Upper lobe of right lung (tissue), 1 donor: ENCODE measurements at regions not wholly inside any gene's neighbourhood (a gene's known extent, or its start where the extent isn't known, plus 50 kb on each side); places are given as distances from the start of the nearest gene placed in this dataset.

ENCODE experiments used
- ATAC-seq: fragments of 200-7000 bp; cut with Tn5 transposase; one replicate; pipeline ENCODE4 v1.9.1; 2020; ENCODE audit warnings: mild to moderate bottlenecking, moderate library complexity
- DNase-seq: peaks from one replicate; pipeline ENCODE4 v3.0.0-alpha.2; 2020
- H3K27ac ChIP-seq: fragments of 200-600 bp; one replicate; pipeline ENCODE4 v1.8.0; 2022
- H3K27me3 ChIP-seq: fragments of 200-600 bp; one replicate; pipeline ENCODE4 v1.8.0; 2022; ENCODE audit warnings: mild to moderate bottlenecking
- H3K36me3 ChIP-seq: fragments of 200-600 bp; one replicate; pipeline ENCODE4 v1.8.0; 2022
- H3K4me1 ChIP-seq: fragments of 200-600 bp; one replicate; pipeline ENCODE4 v1.8.0; 2022
- H3K4me3 ChIP-seq: fragments of 200-600 bp; one replicate; pipeline ENCODE4 v1.8.0; 2022; ENCODE audit warnings: mild to moderate bottlenecking
- H3K9me3 ChIP-seq: fragments of 200-600 bp; one replicate; pipeline ENCODE4 v1.8.0; 2022
- intact Hi-C: fragments of 100-400 bp; cut with DNase I; formaldehyde crosslinking; loops from one replicate; pipeline ENCODE4 v1.11.0; 2022
- TF ChIP-seq, protein P1 (sequence below): fragments of 200-600 bp; IDR thresholded peaks from one replicate; pipeline ENCODE4 v1.8.0; 2022; ENCODE audit warnings: antibody characterized with exemption
- donor health status: DM: no; HTN: yes; CAD: no; lungs with severe emphysema.

GRCh38 chr5:74262544-74263207 lies 377.9 kb downstream of the ENC1 start:
- no peak for DNase-seq
- no peaks in the 10 kb centered on the region for H3K27me3 ChIP-seq
- no peak overlapping the region for H3K4me3 ChIP-seq
- H3K9me3 ChIP-seq: no peaks in the 10 kb centered on the region
- H3K4me1 ChIP-seq: peaks cover 8% of the 10 kb centered on the region
- ATAC-seq: no peak
- no peak overlapping the region for H3K27ac ChIP-seq
- no peaks in the 10 kb centered on the region for H3K36me3 ChIP-seq
- TF ChIP-seq, protein P1, sequence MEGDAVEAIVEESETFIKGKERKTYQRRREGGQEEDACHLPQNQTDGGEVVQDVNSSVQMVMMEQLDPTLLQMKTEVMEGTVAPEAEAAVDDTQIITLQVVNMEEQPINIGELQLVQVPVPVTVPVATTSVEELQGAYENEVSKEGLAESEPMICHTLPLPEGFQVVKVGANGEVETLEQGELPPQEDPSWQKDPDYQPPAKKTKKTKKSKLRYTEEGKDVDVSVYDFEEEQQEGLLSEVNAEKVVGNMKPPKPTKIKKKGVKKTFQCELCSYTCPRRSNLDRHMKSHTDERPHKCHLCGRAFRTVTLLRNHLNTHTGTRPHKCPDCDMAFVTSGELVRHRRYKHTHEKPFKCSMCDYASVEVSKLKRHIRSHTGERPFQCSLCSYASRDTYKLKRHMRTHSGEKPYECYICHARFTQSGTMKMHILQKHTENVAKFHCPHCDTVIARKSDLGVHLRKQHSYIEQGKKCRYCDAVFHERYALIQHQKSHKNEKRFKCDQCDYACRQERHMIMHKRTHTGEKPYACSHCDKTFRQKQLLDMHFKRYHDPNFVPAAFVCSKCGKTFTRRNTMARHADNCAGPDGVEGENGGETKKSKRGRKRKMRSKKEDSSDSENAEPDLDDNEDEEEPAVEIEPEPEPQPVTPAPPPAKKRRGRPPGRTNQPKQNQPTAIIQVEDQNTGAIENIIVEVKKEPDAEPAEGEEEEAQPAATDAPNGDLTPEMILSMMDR: no peak
- intact Hi-C loops: no loop called here

- no peak for DNase-seq
- H3K4me3 ChIP-seq: no peak overlapping the region
- H3K4me1 ChIP-seq: peaks cover 11% of the 10 kb centered on the region
- H3K36me3 ChIP-seq: no peaks in the 10 kb centered on the region
- no peak overlapping the region for H3K27ac ChIP-seq
- no peaks in the 10 kb centered on the region for H3K27me3 ChIP-seq
- no peak for ATAC-seq
- TF ChIP-seq, protein P1: no peak
- H3K9me3 ChIP-seq: no peaks in the 10 kb centered on the region
- intact Hi-C loops: no loop called here
Measured at GRCh38 chr5:74261866-74262265, 378.7 kb downstream of the ENC1 start.

DNA sequence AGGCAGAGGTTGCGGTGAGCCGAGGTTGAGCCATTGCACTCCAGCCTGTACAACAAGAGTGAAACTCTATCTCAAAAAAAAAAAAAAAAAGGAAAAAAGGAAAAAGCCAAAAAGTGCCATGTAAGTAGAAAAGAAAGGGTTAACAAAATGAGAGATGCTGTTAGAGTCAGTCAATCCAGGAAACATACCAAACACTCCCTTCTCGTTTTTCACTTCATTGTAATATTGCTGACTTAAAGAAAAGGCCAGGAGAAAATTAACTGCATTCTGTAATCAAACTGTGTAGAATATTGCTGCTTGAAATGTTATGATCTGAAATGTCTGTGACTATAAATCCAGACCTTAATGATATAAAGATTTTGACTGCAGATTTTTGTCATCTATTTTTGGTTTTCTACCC lies 379.1 kb downstream of the ENC1 start:
- ATAC-seq (no peak), DNase-seq (no peak)
- H3K27ac ChIP-seq: no peak overlapping the region
- no peaks in the 10 kb centered on the region for H3K36me3 ChIP-seq
- TF ChIP-seq, protein P1: no peak
- intact Hi-C loops: no loop called here
- no peaks in the 10 kb centered on the region for H3K27me3 ChIP-seq
- H3K9me3 ChIP-seq: no peaks in the 10 kb centered on the region
- no peak overlapping the region for H3K4me3 ChIP-seq
- H3K4me1 ChIP-seq: peaks cover 11% of the 10 kb centered on the region

GRCh38 chr5:74259572-74259971 lies 381.0 kb downstream of the ENC1 start:
- Histone ChIP-seq H3K4me1 (peaks cover 11% of the 10 kb centered on the region), H3K4me3 (no peak overlapping the region), H3K9me3 (no peaks in the 10 kb centered on the region), H3K27ac (no peak overlapping the region), H3K36me3 (no peaks in the 10 kb centered on the region), H3K27me3 (no peaks in the 10 kb centered on the region)
- ATAC-seq (no peak), DNase-seq (no peak)
- intact Hi-C loops: no loop called here
- TF ChIP-seq, protein P1: no peak

GRCh38 chr5:74258314-74258665 lies 382.2 kb downstream of the ENC1 start:
- H3K4me1 ChIP-seq: peaks cover 11% of the 10 kb centered on the region
- H3K9me3 ChIP-seq: no peaks in the 10 kb centered on the region
- H3K27me3 ChIP-seq: no peaks in the 10 kb centered on the region
- no peaks in the 10 kb centered on the region for H3K36me3 ChIP-seq
- H3K4me3 ChIP-seq: no peak overlapping the region
- ATAC-seq (no peak), DNase-seq (no peak)
- intact Hi-C loops: no loop called here
- no peak overlapping the region for H3K27ac ChIP-seq
- TF ChIP-seq, protein P1: no peak
